GM21360 (cell line): ENCODE measurements at regions not wholly inside any gene's neighbourhood (a gene's known extent, or its start where the extent isn't known, plus 50 kb on each side); places are given as distances from the start of the nearest gene placed in this dataset.

Experiments
- ATAC-seq: cut with Tn5 transposase; IDR thresholded peaks from one replicate; pipeline ENCODE4 v1.9.1; 2021; ENCODE audit warnings: mild to moderate bottlenecking, moderate library complexity; ENCODE audit not compliant: unreplicated experiment

DNA sequence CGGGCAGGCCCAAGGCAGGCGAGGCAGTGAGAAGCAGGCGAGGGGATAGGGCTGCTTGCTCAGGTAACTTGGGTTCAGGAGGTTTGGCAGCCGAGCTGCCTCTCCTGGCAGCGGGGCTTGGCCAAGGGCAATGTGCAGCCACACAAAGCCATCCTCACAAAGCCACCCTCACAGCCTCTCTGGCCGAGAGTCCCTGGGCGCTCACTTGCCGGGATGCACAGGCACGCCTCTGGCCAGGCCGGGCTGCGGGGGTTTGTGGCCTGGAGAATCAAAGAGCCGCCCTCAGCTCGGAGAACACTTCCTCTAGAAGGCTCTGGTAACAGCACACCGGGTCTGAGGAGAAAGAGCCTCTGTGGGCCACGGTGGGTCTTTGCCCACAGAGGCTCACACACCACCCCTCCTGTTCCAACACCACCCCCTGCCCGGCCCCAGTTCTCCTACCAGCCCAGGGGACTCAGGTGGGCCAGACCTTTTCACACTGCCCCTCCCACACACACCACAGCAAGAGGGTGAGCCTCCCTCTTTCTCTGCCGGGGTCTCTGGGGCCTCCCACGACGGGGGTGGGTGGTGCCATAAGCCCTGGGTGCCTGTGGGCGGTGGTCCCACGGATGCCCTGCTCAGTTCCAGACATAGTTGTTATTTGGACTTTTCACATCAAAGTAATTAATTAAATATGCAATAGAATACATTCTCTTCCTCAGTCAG, 186.9 kb downstream of the ZFP36L2 start:
- no peak for ATAC-seq

- no peak for ATAC-seq
These were observed 187.7 kb downstream of the ZFP36L2 start for GRCh38 chr2:43038696-43039094.

GRCh38 chr2:43038034-43038695, 188.2 kb downstream of the ZFP36L2 start:
- no peak for ATAC-seq

GRCh38 chr2:43035922-43036321, 190.5 kb downstream of the ZFP36L2 start:
- no peak for ATAC-seq

- no peak for ATAC-seq
These were observed 191.5 kb downstream of the ZFP36L2 start for GRCh38 chr2:43034921-43035320.

- no peak for ATAC-seq
These were observed 192.2 kb downstream of the ZFP36L2 start for GRCh38 chr2:43034242-43034619.

GRCh38 chr2:43033466-43034241, 192.8 kb downstream of the ZFP36L2 start:
- ATAC-seq, result no peak

DNA sequence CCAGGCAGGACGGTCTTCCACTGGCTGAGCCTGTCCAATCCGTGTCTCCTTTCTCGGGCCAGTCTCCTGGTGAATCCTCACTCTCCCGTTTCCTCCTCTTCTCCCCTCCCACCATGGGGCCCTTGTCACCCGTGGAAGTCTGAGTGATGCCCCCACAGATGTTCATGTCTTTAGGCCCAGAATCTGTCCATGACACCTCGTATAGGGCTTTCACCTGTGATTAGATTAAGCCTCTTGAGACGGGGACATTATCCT, 193.5 kb downstream of the ZFP36L2 start:
- no peak for ATAC-seq

DNA sequence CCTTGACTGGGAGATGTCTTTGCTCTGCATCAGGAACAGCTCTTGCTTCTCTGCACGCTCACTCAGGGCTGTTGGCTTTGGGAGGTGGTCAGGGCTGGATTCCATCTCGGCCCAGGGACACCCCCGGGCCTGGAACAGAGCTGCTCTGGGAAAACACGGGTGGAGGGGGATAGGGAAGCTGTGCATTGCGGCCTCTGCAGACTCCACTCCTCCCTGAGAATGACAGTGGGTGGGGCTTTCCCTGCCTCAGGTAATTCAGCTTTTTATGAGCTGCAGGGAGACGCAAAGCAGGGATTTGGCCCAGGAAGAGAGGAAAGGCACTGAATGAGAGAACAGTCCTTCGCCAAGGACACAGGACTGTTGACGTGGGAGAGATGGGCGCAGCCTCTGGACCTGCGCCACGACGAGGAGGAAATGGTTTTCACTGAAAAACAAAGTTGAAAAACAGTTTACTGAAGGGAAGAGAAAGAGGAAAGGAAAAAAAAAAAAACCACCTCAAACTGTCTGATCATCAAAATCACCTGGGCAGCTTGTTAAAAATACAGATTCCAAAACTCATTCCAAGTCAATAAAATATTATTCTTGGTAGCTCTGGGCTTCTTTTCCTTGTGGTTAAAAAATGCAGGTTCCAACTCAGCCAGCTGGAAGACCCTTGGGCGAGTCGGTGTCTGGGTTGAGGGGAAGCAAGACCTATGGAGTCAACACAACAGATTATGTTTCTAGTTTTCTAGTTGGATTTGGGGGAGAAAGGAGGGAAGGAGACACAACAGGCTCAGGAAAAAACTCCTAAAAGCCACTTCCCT, 194.0 kb downstream of the ZFP36L2 start:
- no peak for ATAC-seq

- ATAC-seq, result no peak
These were observed 194.8 kb downstream of the ZFP36L2 start for GRCh38 chr2:43031471-43032212.

GRCh38 chr2:43030551-43031307, 195.7 kb downstream of the ZFP36L2 start:
- ATAC-seq, result no peak

- ATAC-seq, result no peak
These were observed 197.2 kb downstream of the ZFP36L2 start for GRCh38 chr2:43029186-43029585.

DNA sequence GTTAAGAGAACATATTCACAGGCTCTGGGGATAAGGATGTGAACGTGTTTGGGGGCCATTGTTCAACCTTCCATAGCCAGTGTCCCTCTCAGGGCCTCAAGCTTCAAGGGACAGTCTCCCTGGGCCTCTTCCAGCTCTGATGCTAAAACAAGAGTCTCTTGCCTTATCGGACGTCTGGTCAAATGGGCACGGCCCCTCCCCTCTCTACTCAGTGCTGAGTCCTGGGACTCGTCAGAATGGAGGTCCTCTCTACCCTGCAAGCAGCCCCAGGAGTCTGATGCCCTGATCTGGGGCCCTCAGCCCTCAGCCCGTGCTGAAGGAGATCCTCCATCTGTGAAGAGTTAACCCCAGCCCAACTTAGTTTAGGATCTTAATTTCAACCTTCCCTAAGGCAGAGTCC, 198.2 kb downstream of the ZFP36L2 start:
- ATAC-seq, result no peak

DNA sequence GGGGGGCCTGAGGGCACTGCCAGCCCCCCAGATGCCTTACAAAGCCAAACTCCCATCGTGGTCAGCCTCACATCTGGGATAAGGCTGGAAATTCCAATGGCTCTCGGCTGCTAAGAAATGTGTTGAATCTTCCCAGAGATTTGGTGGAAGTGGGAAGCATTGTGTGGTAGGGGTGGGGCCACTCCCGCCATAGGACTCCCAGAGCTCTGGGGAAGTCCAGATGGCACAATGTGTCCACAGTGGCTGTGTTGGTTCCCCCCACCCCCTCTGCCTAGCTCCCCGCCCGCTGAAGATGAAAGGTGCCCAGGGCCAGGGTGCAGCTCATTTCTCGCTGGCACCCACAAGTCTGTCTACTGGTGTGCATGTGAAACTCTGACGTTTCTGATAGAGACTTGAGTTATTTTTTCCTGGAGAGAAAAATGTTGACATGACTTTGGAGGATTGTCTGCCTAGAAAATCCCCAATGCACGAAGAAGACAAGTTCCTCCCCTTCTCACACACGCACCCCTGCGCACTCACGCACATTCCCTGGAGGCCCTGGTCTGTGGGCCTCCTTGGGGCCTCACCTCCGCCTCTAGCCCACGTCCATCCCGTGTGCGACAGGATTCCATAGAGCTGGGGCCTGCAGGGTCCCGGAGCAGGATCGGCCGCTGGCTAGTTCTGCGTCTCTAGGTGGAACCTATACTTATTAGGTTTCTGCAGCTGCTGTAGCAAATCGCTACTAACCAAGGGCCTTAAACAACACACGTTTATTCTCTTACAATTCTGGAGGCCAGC, 199.1 kb downstream of the ZFP36L2 start:
- no peak for ATAC-seq

GRCh38 chr2:43026426-43027096, 199.8 kb downstream of the ZFP36L2 start:
- ATAC-seq, result no peak

GRCh38 chr2:43025709-43026295, 200.6 kb downstream of the ZFP36L2 start:
- ATAC-seq, result no peak

GRCh38 chr2:43024515-43025011, 201.8 kb downstream of the ZFP36L2 start:
- ATAC-seq, result no peak
